Loucy (cell line): ENCODE measurements at regions not wholly inside any gene's neighbourhood (a gene's known extent, or its start where the extent isn't known, plus 50 kb on each side); places are given as distances from the start of the nearest gene placed in this dataset.

Experiments used
- EZH2phosphoT487 ChIP-seq: fragments of 200-600 bp; IDR thresholded peaks from 2 replicates; pipeline ENCODE4 v1.6.1; 2018; ENCODE audit warnings: antibody characterized with exemption, mild to moderate bottlenecking, moderate library complexity, borderline replicate concordance
- TF ChIP-seq, protein P1 (sequence below): fragments of 200-600 bp; sonication (generic); conservative IDR thresholded peaks from 2 replicates; pipeline ENCODE4 v1.5.1; 2014; ENCODE audit warnings: mild to moderate bottlenecking, antibody characterized with exemption, low read length

DNA sequence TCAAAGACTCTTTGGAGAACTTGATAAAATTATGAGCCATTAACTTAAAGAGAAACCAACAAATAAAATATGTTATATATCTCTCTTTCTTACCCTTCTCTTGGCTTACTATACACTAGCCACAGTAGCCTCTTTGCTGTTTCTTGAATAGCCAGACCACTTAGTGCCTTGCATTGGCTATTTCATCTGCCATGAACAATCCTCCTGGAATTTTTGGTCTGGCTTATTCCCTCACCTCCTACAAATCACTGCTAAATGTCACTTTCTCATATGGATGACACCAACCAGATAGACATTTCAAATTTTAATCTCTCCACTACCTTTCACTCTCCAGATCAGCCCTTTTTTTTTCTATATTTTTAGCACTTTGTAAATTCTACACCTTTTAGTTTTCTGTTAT is 1581.7 kb downstream of the EFNA5 start:
- TF ChIP-seq, protein P1, sequence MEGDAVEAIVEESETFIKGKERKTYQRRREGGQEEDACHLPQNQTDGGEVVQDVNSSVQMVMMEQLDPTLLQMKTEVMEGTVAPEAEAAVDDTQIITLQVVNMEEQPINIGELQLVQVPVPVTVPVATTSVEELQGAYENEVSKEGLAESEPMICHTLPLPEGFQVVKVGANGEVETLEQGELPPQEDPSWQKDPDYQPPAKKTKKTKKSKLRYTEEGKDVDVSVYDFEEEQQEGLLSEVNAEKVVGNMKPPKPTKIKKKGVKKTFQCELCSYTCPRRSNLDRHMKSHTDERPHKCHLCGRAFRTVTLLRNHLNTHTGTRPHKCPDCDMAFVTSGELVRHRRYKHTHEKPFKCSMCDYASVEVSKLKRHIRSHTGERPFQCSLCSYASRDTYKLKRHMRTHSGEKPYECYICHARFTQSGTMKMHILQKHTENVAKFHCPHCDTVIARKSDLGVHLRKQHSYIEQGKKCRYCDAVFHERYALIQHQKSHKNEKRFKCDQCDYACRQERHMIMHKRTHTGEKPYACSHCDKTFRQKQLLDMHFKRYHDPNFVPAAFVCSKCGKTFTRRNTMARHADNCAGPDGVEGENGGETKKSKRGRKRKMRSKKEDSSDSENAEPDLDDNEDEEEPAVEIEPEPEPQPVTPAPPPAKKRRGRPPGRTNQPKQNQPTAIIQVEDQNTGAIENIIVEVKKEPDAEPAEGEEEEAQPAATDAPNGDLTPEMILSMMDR: no peak
- TF ChIP-seq EZH2phosphoT487: no peak
